Activated T-cell treated with anti-CD3 and anti-CD28 coated beads for 1 hour (primary cell): ENCODE measurements at regions not wholly inside any gene's neighbourhood (a gene's known extent, or its start where the extent isn't known, plus 50 kb on each side); places are given as distances from the start of the nearest gene placed in this dataset.
"Not testable (repeated sequence)": the region's sequence is repeated elsewhere in the genome, so short reads cannot be mapped to it uniquely, and the experiment has no call there.

ENCODE experiments used
- DNase-seq: peaks from one replicate; pipeline ENCODE4 v3.0.0-alpha.2; 2020; ENCODE audit warnings: low read depth

DNA sequence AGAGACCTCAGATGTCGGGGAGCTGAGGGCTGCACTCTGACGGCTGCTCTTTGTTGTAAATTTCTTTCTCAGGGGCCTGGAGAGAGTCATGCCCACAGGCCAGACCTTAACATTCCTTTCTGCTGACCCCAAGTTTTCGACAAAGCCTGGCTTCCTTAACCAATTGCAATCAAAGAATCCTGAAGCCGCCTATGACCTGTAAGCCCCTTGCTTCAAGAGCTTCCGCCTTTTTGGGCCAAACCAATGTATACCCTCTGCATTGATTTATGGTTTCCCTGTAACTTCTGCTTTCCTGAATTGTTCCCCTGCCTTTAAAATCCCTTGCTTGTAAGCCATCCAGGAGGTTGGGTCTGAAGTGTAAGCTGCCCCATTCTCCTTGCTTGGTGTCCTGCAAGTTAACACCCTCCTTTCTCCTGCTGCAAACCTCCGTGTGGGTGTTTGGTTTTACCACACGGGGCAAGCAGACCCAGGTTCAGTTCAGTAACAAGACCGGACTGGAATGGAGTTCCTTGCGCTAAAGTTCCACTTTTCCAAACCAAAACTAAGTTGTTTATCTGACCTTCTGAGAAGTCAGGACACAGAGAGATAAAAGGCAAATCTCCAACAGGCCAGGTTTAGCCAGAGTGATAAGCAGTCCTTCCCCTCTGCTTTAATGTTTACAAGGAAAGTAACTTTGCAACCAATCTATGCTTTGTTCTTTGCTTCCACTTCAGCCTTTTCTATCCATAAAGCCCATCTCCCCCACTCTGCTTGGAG, 141.6 kb downstream of the KCNJ12 start:
- no peak for DNase-seq

DNA sequence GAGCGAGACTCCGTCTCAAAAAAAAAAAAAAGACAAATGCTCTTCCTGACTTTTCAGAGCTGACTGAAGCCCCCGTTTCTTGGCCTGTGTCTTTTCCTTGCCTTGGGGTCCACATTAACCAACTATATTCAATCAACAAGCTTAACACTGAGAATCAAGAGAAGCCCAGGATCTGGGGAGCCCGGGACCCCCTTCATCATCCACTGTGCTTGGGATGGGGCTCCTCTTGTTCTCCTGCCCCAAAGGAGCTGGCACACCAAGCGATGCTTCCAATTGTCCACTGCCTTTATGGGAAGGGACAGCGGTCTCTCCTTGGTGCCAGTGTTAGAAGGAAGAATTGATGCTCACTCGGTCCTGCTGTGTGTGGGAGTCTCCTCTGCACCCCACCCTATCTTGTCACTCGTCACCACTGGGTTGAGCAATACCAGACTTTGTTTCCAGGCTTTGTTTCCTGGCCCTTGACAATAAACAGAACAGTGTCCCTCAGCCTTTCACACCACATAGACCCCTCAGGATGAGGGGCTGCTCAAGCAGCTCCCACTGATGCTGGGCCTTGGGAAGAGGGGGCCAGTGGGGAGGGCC, 146.7 kb downstream of the KCNJ12 start:
- no peak for DNase-seq

DNA sequence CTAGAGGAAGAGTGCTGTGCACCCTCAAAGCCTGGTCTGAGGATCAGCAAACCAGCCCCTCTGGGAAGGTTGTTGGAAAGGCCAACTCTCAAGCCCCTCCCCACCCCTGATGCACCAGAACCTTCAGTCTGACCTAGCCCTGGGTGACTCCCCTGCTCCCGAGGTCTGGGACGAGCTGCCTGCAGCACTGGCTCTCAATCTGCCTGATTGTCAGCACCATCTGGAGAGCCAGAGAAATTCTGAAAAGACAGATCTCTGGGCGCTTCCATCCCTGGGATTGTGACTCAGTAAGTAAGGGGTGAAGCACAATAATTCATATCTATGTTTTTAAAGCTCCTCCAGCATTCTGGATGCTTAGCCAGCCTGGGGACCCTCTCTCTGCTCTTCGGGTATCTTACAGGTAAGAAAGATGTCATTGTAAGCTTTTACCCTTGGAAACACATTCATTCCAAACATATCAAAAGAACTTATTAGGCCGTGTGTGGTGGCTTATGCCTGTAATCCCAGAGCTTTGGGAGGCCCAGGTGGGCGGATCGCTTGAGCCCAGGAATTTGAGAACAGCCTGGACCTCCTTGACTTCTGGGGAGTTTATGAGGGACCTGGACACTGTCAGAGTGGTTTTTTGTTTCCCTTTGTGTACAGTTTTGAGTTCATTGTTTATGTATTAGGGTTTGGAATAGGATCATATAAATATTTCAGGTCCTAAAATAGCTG, 147.5 kb downstream of the KCNJ12 start:
- DNase-seq, result no peak

- no peak for DNase-seq
Measured at GRCh38 chr17:21524211-21524591, 148.0 kb downstream of the KCNJ12 start.

DNA sequence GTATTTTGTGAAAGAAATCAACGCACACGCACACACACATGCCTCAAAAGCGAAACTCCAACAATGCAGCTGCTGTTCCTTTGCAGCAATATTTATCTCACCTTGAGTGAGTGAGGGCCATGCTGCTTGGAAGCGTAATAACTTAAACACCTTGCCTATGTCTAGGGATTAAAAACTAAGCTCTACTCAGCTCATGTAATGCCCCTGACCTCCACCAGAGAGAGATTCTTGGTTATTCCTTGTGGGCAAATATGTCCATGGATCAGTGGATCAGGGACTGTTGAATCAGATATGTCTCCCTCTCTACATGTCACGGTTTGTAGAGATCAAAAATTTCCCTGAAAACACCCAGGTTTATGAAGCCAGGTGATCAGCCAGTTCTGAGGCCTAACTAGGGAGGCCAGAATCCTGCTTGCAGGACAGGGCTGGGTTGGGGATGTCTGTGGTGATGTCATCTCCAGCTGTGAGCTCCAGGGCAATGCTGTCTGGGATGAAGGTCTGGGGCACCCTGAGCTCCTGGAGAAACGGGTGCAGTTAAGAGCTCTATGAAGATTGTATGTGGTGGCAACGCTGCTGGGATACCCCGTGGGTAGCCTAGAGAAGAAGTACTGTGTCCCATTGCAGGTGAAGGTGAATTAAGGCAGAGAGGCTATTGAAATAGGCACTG, 149.4 kb downstream of the KCNJ12 start:
- no peak for DNase-seq

DNA sequence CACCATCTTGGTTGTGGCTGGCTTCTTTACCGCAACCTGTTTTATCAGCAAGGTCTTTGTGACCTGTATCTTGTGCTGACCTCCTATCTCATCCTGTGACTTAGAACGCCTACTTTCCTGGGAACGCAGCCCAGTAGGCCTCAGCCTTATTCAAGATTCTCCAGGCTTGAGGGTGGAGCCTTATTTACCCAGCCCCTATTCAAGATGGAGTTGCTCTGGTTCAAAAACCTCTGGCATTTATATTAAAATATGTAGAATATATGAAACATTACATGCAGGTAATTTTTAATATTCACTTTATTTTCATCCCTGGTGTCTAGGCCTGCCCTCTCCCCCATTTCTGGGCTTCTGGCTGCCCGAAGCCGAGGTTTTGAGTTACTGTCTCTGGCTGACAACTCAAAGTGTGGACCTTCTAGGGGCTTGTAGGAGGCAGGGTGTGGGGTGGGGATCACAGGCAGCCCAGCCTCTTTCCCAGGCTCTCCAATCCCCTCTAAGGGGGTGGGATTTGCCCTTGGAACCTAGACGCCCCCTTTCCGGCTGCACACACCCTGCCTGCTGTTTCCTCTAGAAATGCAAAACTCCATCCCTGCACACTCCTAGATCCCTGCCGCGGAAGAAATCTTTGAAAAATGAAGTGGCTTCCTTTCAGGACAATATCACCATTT, 152.0 kb downstream of the KCNJ12 start:
- DNase-seq, result no peak

DNA sequence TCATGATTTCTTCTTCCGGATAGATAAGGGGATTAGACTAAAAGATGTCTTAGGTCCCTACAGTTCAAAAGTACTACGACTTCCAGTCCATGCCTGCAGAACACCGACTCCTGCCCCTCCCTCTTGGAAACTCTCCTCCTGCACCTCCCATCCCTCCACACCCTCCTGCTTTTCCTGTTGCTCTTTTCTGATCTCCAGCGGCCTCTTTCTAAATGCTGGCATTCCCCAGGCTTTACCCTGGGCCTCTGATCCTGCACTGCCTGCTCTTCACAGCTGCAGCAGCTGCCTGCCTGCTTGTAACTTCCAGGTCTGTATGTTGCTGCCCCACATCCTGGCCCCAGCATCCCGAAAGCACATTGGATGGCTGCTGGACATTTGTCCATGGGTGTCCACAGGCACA, 154.2 kb downstream of the KCNJ12 start:
- DNase-seq, result no peak

- DNase-seq, result no peak
Measured at GRCh38 chr17:21530841-21531240, 154.7 kb downstream of the KCNJ12 start.

DNA sequence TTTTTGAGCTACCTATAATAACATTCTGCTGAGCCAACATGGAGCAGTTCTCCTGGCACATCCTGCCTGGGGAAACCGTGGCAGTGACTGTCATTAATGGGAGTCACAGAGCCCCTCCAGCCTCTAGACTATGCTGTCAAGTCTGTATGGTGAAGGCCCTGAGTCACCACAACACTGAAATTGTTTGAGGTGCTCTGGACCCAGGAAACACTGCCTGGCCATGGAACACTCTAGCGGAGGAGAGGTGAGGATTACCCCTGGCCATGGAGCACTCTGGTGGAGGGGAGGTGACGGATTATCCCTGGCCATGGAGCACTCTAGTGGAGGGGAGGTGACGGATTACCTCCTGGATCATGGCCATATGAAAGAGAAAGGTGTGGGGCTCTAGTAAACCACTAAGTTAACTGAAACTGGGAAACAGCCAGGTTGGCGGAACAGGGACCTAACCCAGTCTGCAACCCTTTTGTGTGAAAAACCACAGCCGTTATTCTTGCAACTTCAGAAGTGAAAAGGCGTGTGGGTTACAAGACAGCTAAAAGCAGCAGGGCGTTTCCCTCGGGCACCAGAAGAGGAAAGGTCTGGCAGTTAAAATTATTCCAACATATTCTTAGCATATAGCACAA, 156.7 kb downstream of the KCNJ12 start:
- DNase-seq, result no peak

DNA sequence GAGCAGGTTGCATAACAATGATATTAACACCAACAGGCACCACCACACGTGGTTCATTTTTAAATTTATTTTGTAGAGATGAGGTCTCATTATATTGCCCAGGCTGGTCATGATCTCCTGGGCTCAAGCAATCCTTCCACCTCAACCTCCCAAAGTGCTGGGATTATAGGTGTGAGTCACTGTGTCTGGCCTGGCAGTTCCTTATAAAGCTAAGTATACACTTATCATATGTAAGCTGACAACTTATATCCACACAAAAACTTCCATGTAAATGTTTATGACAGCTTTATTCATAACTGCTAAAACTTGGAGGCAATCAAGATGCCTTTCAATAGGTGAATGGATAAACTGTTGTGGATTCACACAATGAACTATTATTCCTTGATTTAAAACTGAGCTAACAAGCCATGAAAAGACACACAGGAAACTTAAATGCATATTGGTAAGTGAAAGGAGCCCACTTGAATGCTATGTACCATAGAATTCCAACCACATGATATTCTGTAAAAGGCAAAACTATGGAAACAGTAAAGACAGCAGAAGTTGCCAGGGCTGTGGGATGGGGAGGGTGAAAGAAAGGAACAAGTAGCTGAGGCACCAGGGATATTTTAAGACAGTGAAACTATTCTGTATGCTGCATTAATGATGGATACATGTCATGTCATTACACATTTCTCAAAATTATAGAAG, 156.5 kb upstream of the KCNJ18 start:
- DNase-seq, result no peak

DNA sequence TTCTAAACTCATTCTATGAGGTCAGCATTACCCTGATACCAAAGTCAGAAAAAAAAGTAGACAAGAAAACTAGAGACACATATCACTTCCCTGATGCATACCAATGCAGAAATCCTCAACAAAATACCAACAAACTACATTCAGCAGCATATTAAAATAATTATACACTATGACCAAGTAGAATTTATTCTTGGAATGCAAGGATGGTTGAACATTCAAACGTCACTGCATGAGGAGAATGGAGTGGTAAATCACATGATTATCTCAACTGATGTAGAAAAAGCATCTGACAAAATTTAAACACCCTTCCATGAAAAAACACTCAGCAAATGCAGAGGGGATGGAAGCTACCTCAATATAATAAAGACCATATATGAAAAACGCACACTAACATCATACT, 155.0 kb upstream of the KCNJ18 start:
- no peak for DNase-seq

GRCh38 chr17:21538615-21539014, 153.7 kb upstream of the KCNJ18 start:
- DNase-seq, result no peak

- DNase-seq, result no peak
Measured at GRCh38 chr17:21539146-21539545, 153.2 kb upstream of the KCNJ18 start.

- no peak for DNase-seq
Measured at GRCh38 chr17:21540502-21540901, 151.8 kb upstream of the KCNJ18 start.

DNA sequence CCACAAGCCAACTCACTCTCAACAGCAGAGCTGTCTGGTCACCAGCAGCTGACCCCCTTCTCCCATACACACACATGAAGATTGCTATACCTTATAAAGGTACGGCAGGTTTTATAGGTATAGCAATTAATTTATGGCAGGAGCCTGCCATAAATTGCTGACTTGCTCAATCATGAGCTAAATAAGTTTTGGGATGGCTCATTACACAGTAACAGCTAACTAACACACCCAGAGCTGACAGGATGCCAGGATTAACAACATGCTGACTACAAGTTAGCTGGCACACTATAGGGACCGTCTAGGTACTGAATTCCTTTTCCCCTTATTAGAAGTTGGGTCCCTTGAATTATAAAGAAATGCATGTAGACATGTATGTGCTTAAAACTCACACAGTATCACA, 150.3 kb upstream of the KCNJ18 start:
- no peak for DNase-seq

DNA sequence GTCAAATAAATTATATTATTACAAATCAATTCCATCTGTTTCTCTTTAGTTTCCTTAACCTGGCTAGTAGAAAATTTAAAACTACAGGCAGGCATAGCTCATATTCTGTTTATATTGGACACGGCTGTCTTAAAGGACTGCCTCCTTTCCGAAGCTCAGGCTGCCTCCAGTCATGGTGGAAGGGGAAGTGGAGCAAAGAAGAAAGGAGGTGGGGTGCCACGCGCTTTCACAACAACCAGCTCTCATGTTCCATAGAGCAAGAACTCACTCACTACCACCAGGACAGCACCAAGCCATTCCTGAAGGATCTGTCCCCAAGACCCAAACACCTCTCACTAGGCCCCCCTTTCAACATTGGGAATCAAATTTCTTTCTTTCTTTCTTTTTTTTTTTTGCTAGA, 149.3 kb upstream of the KCNJ18 start:
- DNase-seq, result no peak

DNA sequence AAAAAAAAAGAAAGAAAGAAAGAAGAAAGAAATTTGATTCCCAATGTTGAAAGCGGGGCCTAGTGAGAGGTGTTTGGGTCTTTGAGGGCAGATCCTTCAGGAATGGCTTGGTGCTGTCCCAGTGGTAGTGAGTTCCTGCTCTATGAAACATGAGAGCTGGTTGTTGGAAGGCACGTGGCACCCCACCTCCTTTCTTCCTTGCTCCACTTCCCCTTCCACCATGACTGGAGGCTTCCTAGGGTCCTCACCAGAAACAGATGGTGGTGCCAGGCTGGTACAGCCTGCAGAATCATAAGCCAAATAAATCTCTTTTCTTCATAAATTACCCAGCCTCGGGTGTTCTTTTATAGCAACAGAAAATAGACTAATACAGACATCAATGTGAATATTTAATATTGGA, 147.3 kb upstream of the KCNJ18 start:
- DNase-seq, result no peak

DNA sequence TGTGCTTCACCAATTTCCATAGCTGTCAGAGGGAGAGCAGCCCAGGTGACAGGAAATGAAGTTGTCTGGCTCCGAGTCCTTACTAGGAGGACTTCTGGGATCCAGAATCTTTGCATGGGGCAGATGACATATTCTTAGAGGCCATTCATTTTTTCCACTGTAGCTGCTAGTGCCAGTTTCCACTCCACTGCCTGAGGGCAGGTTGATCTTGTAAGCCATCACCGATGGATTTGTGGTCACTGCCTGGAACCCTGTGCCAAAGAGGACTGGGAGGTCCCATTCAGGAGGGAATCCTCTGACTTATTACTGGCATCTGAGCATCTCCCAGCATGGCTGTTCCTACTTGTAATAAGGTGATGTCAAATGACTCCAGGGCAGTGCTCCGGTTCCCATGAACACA, 144.1 kb upstream of the KCNJ18 start:
- no peak for DNase-seq

DNA sequence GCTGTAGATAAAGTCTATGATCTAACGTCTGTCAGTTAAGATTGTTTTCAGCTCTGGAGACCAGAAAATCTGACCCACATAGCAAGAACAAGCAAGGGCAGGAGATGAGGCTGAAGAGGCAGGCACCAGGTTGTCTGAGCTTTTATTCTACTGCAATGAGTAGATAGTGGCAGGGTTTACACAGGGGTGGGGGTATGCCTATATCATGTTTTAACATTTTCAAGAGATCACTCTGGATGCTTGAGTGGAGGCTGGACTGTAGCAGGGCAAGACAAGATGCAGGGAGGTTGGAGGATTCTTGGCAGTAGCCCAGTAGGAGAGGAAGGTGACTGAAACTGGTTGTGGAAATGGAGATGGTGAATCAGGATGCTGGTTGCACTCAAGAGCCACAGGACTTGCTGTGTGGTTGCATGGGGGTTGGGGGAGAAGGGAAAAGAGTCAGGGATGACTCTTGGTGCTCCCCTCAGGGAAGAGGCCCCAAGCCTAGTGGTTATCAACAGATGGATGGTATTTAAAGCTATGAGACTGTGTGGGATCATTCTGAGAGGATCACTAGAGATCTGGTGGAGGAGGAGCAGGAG, 143.1 kb upstream of the KCNJ18 start:
- DNase-seq, result no peak

GRCh38 chr17:21550031-21550430, 142.3 kb upstream of the KCNJ18 start:
- not testable (repeated sequence) for DNase-seq
